HepG2 (cell line): ENCODE measurements at regions not wholly inside any gene's neighbourhood (a gene's known extent, or its start where the extent isn't known, plus 50 kb on each side); places are given as distances from the start of the nearest gene placed in this dataset.

Experiments
- ATAC-seq: fragments of 200-7000 bp; cut with Tn5 transposase; 3 replicates; pipeline ENCODE4 v1.9.1; 2020; ENCODE audit warnings: mild to moderate bottlenecking, moderate library complexity
- BruUV-seq: library from RNA; stranded (reverse); fragments of 400-500 nt; replicated peaks from 2 replicates; lab custom pipeline; 2021; lab: Mats Ljungman, UMichigan
- CTCF ChIA-PET: fragments of 300-600 bp; formaldehyde crosslinking; extraction: SDS; loops from one replicate; lab custom pipeline; 2021; ENCODE audit warnings: low total read pairs, inconsistent platforms, low intra/inter-chr PET ratio; lab: Yijun Ruan, JAX
- POLR2A ChIA-PET: fragments of 350-600 bp; sonication (Branson Sonifier 250); formaldehyde crosslinking; loops from one replicate; lab custom pipeline; 2020; ENCODE audit warnings: antibody characterized with exemption, inconsistent platforms; lab: Yijun Ruan, JAX
- DNase-seq: peaks from one replicate; pipeline ENCODE4 v3.0.0-alpha.2; 2015; ENCODE audit warnings: low spot score
- FAIRE-seq: peaks from 3 replicates; lab custom pipeline; 2011; peaks lifted over from hg19 to GRCh38; lab: Jason Lieb, UNC
- H2AFZ ChIP-seq: one replicate; pipeline ENCODE4 v1.6.1; 2011; ENCODE audit warnings: low read length, inconsistent platforms
- H3K27ac ChIP-seq: fragments of 300-600 bp; 3 replicates; pipeline ENCODE4 v1.8.0; 2011; ENCODE audit warnings: mixed run types, mild to moderate bottlenecking, mixed read lengths, low read length, inconsistent platforms; ENCODE audit not compliant: insufficient read depth; ENCODE audit errors: extremely low read length
- H3K27me3 ChIP-seq, 2 experiments: fragments of 200-600 bp in 1 of 2; 2 replicates in 1 of 2; 3 replicates in 1 of 2; pipeline versions ENCODE4 v1.6.0 to v1.8.0; 2011; ENCODE audit warnings: low read length in 2 of 2, mild to moderate bottlenecking in 2 of 2, moderate library complexity in 2 of 2, inconsistent platforms in 1 of 2; ENCODE audit not compliant: insufficient read depth in 2 of 2, control insufficient read depth in 1 of 2
- H3K36me3 ChIP-seq, 2 experiments: fragments of 200-600 bp in 1 of 2; replicated peaks in 1 of 2; 2 replicates in 1 of 2; 3 replicates in 1 of 2; pipeline versions ENCODE4 v1.5.1 to v1.8.0; 2011; ENCODE audit warnings: low read length in 2 of 2, inconsistent platforms in 1 of 2; ENCODE audit not compliant: insufficient read depth in 2 of 2, control insufficient read depth in 1 of 2
- H3K4me1 ChIP-seq: 2 replicates; pipeline ENCODE4 v1.5.1; 2012; ENCODE audit warnings: low read length, inconsistent platforms; ENCODE audit not compliant: insufficient read depth
- H3K4me2 ChIP-seq: 2 replicates; pipeline ENCODE4 v1.6.0; 2011; ENCODE audit warnings: low read depth, low read length, inconsistent platforms
- H3K4me3 ChIP-seq, 3 experiments: fragments of 200-600 bp in 1 of 3; sonication (generic), shearing (Covaris generic) in 1 of 3; replicated peaks in 1 of 3; 2 replicates each; pipeline ENCODE4 v1.5.1; 2011 to 2016; ENCODE audit warnings: low read length in 3 of 3, inconsistent platforms in 2 of 3, low read depth in 2 of 3, mild to moderate bottlenecking in 2 of 3, control low read depth in 1 of 3, mixed read lengths in 1 of 3; ENCODE audit not compliant: insufficient read depth in 1 of 3
- H3K79me2 ChIP-seq: one replicate; pipeline ENCODE4 v1.6.1; 2011; ENCODE audit warnings: low read length, inconsistent platforms; ENCODE audit not compliant: insufficient read depth
- H3K9ac ChIP-seq: 2 replicates; pipeline ENCODE4 v1.6.0; 2011; ENCODE audit warnings: mild to moderate bottlenecking, low read depth, low read length, inconsistent platforms; ENCODE audit not compliant: insufficient read depth
- H3K9me3 ChIP-seq: 2 replicates; pipeline ENCODE4 v1.5.1; 2012; ENCODE audit warnings: mild to moderate bottlenecking, low read length
- H4K20me1 ChIP-seq: 2 replicates; pipeline ENCODE4 v1.6.0; 2011; ENCODE audit warnings: inconsistent platforms, mild to moderate bottlenecking, low read length, moderate library complexity; ENCODE audit not compliant: insufficient read depth
- CENPT ChIP-seq: sonication (generic); formaldehyde crosslinking; IDR thresholded peaks from 2 replicates; pipeline ENCODE4 v1.8.0; 2022; ENCODE audit warnings: low read depth, mild to moderate bottlenecking, moderate library complexity, missing genetic modification reagents
- HDAC1 ChIP-seq: sonication (generic); formaldehyde crosslinking; IDR thresholded peaks from 2 replicates; pipeline ENCODE4 v1.5.1; 2020; ENCODE audit warnings: mild to moderate bottlenecking, missing genetic modification reagents
- KDM6A ChIP-seq: IDR thresholded peaks from 2 replicates; pipeline ENCODE4 v1.6.1; 2016; ENCODE audit warnings: low read depth
- SIX1 ChIP-seq: sonication (generic); formaldehyde crosslinking; IDR thresholded peaks from 2 replicates; pipeline ENCODE4 v1.4.0; 2020; ENCODE audit warnings: missing genetic modification reagents, borderline replicate concordance
- SNRNP70 ChIP-seq: fragments of 200-400 bp; formaldehyde crosslinking; IDR thresholded peaks from 2 replicates; pipeline ENCODE4 v1.6.1; 2017; ENCODE audit warnings: mild to moderate bottlenecking, low read depth, low read length, moderate library complexity
- SP140L ChIP-seq: sonication (generic); formaldehyde crosslinking; IDR thresholded peaks from 2 replicates; pipeline ENCODE4 v1.4.0; 2020; ENCODE audit warnings: missing genetic modification reagents, borderline replicate concordance
- TARDBP ChIP-seq: sonication (generic); formaldehyde crosslinking; IDR thresholded peaks from 2 replicates; pipeline ENCODE4 v1.8.0; 2022; ENCODE audit warnings: mild to moderate bottlenecking, missing genetic modification reagents
- ZNF501 ChIP-seq: sonication (generic); formaldehyde crosslinking; IDR thresholded peaks from 2 replicates; pipeline ENCODE4 v1.5.1; 2020; ENCODE audit warnings: mild to moderate bottlenecking, moderate library complexity, missing genetic modification reagents
- WGBS: methylation state at CpG from one replicate; pipeline ENCODE4 v1.1.6; 2017; ENCODE audit warnings: low lambda C conversion rate; 5-methylcytosine and 5-hydroxymethylcytosine counted together
- in situ Hi-C: cut with HindIII; loops from 2 replicates; pipeline ENCODE4 v1.10.0; 2017; ENCODE audit warnings: low pct_unique_long_range_greater_than_20kb; ENCODE audit not compliant: extremely low pct_ligation_motif_present
- intact Hi-C: fragments of 100-400 bp; cut with micrococcal nuclease; formaldehyde crosslinking; loops from one replicate; pipeline ENCODE4 v1.10.0; 2022; ENCODE audit not compliant: unreplicated experiment
- TF ChIP-seq, protein P1 (sequence below): sonication (generic); formaldehyde crosslinking; IDR thresholded peaks from 2 replicates; pipeline ENCODE4 v1.4.0; 2020; ENCODE audit warnings: mild to moderate bottlenecking, missing genetic modification reagents

DNA sequence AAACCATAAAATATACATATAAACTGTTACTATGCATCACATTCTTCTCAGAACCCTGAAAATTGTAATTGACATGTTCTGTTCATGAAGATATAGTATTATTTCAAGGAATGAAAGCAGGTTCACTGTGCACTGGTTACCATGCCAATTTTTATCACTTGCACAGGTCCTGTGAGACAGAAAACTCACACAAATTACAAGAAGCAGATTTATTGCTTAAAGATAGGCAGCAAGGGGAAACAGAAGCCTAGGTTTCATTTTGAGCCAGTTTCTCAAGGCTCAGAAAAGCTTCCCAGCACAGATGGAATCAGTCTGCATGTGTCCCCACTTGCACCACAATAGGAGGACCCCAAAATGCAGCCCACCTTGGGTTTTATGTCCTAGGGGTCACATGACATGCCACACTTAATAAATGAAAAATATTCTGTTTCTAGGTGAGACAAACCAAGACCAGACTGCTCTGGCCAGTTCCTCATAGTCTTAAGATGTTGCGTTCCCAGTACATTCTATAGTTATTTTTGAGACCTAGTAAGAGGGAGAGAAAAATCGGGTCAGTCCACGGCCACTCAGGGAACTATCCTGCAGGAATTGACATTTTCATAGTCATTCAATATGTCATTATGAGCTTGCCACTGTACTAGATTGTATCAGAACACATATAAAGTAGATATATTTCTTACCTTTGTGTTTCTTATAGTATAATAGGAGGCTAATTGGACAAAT is 459.1 kb upstream of the ATXN8OS start:
- H3K4me3 ChIP-seq, result no peak overlapping the region
- no peak for TF ChIP-seq ZNF501 (CRISPR knock-in tag)
- TF ChIP-seq TARDBP (CRISPR knock-in tag), result no peak
- no peak for TF ChIP-seq SNRNP70
- TF ChIP-seq SP140L (CRISPR knock-in tag), result no peak
- TF ChIP-seq HDAC1 (CRISPR knock-in tag), result no peak
- TF ChIP-seq, protein P1, sequence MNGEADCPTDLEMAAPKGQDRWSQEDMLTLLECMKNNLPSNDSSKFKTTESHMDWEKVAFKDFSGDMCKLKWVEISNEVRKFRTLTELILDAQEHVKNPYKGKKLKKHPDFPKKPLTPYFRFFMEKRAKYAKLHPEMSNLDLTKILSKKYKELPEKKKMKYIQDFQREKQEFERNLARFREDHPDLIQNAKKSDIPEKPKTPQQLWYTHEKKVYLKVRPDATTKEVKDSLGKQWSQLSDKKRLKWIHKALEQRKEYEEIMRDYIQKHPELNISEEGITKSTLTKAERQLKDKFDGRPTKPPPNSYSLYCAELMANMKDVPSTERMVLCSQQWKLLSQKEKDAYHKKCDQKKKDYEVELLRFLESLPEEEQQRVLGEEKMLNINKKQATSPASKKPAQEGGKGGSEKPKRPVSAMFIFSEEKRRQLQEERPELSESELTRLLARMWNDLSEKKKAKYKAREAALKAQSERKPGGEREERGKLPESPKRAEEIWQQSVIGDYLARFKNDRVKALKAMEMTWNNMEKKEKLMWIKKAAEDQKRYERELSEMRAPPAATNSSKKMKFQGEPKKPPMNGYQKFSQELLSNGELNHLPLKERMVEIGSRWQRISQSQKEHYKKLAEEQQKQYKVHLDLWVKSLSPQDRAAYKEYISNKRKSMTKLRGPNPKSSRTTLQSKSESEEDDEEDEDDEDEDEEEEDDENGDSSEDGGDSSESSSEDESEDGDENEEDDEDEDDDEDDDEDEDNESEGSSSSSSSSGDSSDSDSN (CRISPR knock-in tag), result no peak
- TF ChIP-seq SIX1 (CRISPR knock-in tag), result no peak
- TF ChIP-seq KDM6A (CRISPR knock-in tag), result no peak
- TF ChIP-seq CENPT (CRISPR knock-in tag), result no peak
- TF ChIP-seq, all 625 proteins: peak for 0
- H3K27ac ChIP-seq, result no peak overlapping the region
- ChIA-PET POLR2A (no interaction called here), CTCF (no interaction called here)
- H3K9me3 ChIP-seq, result peaks cover 9% of the 10 kb centered on the region
- in situ Hi-C loops, result no loop called here
- no peaks in the 10 kb centered on the region for H3K27me3 ChIP-seq
- no peak for DNase-seq
- H3K4me1 ChIP-seq, result no peaks in the 10 kb centered on the region
- no peak overlapping the region for H2AFZ ChIP-seq
- intact Hi-C loops, result no loop called here
- 2% methylated on average over 3 of the region's 3 CpGs for WGBS
- no peaks in the 10 kb centered on the region for H4K20me1 ChIP-seq
- no peak overlapping the region for H3K9ac ChIP-seq
- no peak overlapping the region for H3K4me2 ChIP-seq
- no peaks in the 10 kb centered on the region for H3K79me2 ChIP-seq
- H3K36me3 ChIP-seq, result no peaks in the 10 kb centered on the region
- FAIRE-seq, result no peak
- no TSS peak for BruUV-seq
- ATAC-seq, result no peak
